HCT116 (cell line): ENCODE measurements at regions not wholly inside any gene's neighbourhood (a gene's known extent, or its start where the extent isn't known, plus 50 kb on each side); places are given as distances from the start of the nearest gene placed in this dataset.
"Not testable (repeated sequence)": the region's sequence is repeated elsewhere in the genome, so short reads cannot be mapped to it uniquely, and the experiment has no call there.

Source experiments
- ATAC-seq: fragments of 200-7000 bp; cut with Tn5 transposase; 2 replicates; pipeline ENCODE4 v1.9.1; 2020; ENCODE audit warnings: mild to moderate bottlenecking, moderate library complexity
- BruUV-seq: library from RNA; stranded (reverse); fragments of 400-500 nt; replicated peaks from 2 replicates; lab custom pipeline; 2021; lab: Mats Ljungman, UMichigan
- CTCF ChIA-PET: fragments of 300-600 bp; sonication (Branson Sonifier 250); formaldehyde crosslinking; loops from one replicate; lab custom pipeline; 2021; ENCODE audit warnings: antibody characterized with exemption; lab: Charles Lee
- POLR2A ChIA-PET: fragments of 300-600, 350-600 bp; sonication (Branson Sonifier 250); formaldehyde crosslinking; loops from one replicate; lab custom pipeline; 2021; ENCODE audit warnings: antibody characterized with exemption; lab: Charles Lee
- RAD21 ChIA-PET, 2 experiments: fragments of 300-600 bp; sonication (Branson Sonifier 250); formaldehyde crosslinking; loops; one replicate each; lab custom pipeline; 2023; ENCODE audit warnings: low total read pairs in 2 of 2; ENCODE audit not compliant: uncharacterized antibody in 2 of 2, unreplicated experiment in 2 of 2, low non-redundant PET in 1 of 2; lab: Charles Lee
- DNase-seq: peaks from one replicate; pipeline ENCODE4 v3.0.0-alpha.2; 2010; ENCODE audit warnings: low read depth, low spot score
- H2AFZ ChIP-seq: fragments of 200-600 bp; shearing (Covaris generic), sonication (generic); 2 replicates; pipeline ENCODE4 v1.6.1; 2017; ENCODE audit warnings: low read depth, mixed run types, mixed read lengths, antibody characterized with exemption, low read length; ENCODE audit not compliant: poor library complexity, severe bottlenecking
- H3K27ac ChIP-seq: 2 replicates; pipeline ENCODE4 v1.5.1; 2012; ENCODE audit warnings: low read depth, low read length
- H3K27me3 ChIP-seq: fragments of 200-600 bp; sonication (generic); 2 replicates; pipeline ENCODE4 v1.6.1; 2016; ENCODE audit warnings: mixed run types, low read length, mixed read lengths; ENCODE audit not compliant: insufficient read depth
- H3K36me3 ChIP-seq, 2 experiments: fragments of 200-500 bp in 1 of 2; fragments of 200-600 bp in 1 of 2; sonication (Bioruptor generic) in 1 of 2; sonication (generic) in 1 of 2; 2 replicates each; pipeline versions ENCODE4 v1.5.1 to v1.6.1; 2014 to 2016; ENCODE audit warnings: low read length in 2 of 2, inconsistent platforms in 1 of 2, mixed read lengths in 1 of 2, mixed run types in 1 of 2; ENCODE audit not compliant: insufficient read depth in 2 of 2, control insufficient read depth in 1 of 2
- H3K4me1 ChIP-seq, 2 experiments: fragments of 200-600 bp in 1 of 2; sonication (generic) in 1 of 2; 2 replicates each; pipeline versions ENCODE4 v1.5.1 to v1.6.1; 2012 to 2017; ENCODE audit warnings: low read length in 2 of 2, inconsistent platforms in 1 of 2, mild to moderate bottlenecking in 1 of 2, mixed read lengths in 1 of 2, mixed run types in 1 of 2, moderate library complexity in 1 of 2; ENCODE audit not compliant: insufficient read depth in 2 of 2, control insufficient read depth in 1 of 2
- H3K4me2 ChIP-seq: fragments of 200-600 bp; sonication (generic); 2 replicates; pipeline ENCODE4 v1.6.1; 2017; ENCODE audit warnings: mixed run types, low read length, mixed read lengths
- H3K4me3 ChIP-seq, 2 experiments: fragments of 200-600 bp in 1 of 2; sonication (generic) in 1 of 2; replicated peaks in 1 of 2; 2 replicates each; pipeline ENCODE4 v1.5.1; 2011 to 2016; ENCODE audit warnings: low read length in 2 of 2, control low read depth in 1 of 2, low read depth in 1 of 2, mild to moderate bottlenecking in 1 of 2, mixed read lengths in 1 of 2, mixed run types in 1 of 2
- H3K79me2 ChIP-seq: fragments of 200-600 bp; sonication (generic); 2 replicates; pipeline ENCODE4 v1.6.1; 2017; ENCODE audit warnings: mild to moderate bottlenecking, mixed run types, low read length, moderate library complexity, mixed read lengths; ENCODE audit not compliant: insufficient read depth
- H3K9ac ChIP-seq: fragments of 200-600 bp; sonication (generic); 2 replicates; pipeline ENCODE4 v1.6.1; 2016; ENCODE audit warnings: low read length, mixed read lengths
- H3K9me2 ChIP-seq: fragments of 200-600 bp; sonication (generic), shearing (Covaris generic); 2 replicates; pipeline ENCODE4 v1.6.1; 2017; ENCODE audit warnings: mixed run types, mild to moderate bottlenecking, moderate library complexity; ENCODE audit not compliant: insufficient read depth
- H3K9me3 ChIP-seq, 2 experiments: fragments of 200-500 bp in 1 of 2; fragments of 200-600 bp in 1 of 2; sonication (Bioruptor generic) in 1 of 2; sonication (generic) in 1 of 2; 2 replicates each; pipeline ENCODE4 v1.6.1; 2014 to 2017; ENCODE audit warnings: low read length in 2 of 2, mixed read lengths in 2 of 2, inconsistent platforms in 1 of 2, low read depth in 1 of 2, mild to moderate bottlenecking in 1 of 2, mixed run types in 1 of 2, moderate library complexity in 1 of 2; ENCODE audit not compliant: control insufficient read depth in 1 of 2, insufficient read depth in 1 of 2
- H4K20me1 ChIP-seq: fragments of 200-600 bp; sonication (generic), shearing (Covaris generic); 2 replicates; pipeline ENCODE4 v1.6.1; 2017; ENCODE audit warnings: mixed run types, mild to moderate bottlenecking, moderate library complexity; ENCODE audit not compliant: insufficient read depth
- ELF1 ChIP-seq: IDR thresholded peaks from 2 replicates; pipeline ENCODE4 v1.6.1; 2012; ENCODE audit warnings: low read depth, borderline replicate concordance
- EZH2 ChIP-seq: fragments of 200-600 bp; sonication (generic); IDR thresholded peaks from 2 replicates; pipeline ENCODE4 v1.6.1; 2017; ENCODE audit warnings: antibody characterized with exemption, mixed run types
- EZH2phosphoT487 ChIP-seq: fragments of 200-600 bp; IDR thresholded peaks from 2 replicates; pipeline ENCODE4 v1.6.1; 2018; ENCODE audit warnings: antibody characterized with exemption, borderline replicate concordance
- JUND ChIP-seq: IDR thresholded peaks from 2 replicates; pipeline ENCODE4 v1.6.1; 2012
- POLR2A ChIP-seq: IDR thresholded peaks from 2 replicates; pipeline ENCODE4 v1.7.0; 2011; ENCODE audit warnings: borderline replicate concordance; ENCODE audit not compliant: insufficient read depth, insufficient read length; ENCODE audit errors: extremely low read depth
- POLR2AphosphoS5 ChIP-seq: IDR thresholded peaks from 2 replicates; pipeline ENCODE4 v1.6.1; 2011; ENCODE audit warnings: mild to moderate bottlenecking, low read depth, low read length, moderate library complexity
- RAD21 ChIP-seq: IDR thresholded peaks from 2 replicates; pipeline ENCODE4 v1.6.1; 2012; ENCODE audit warnings: low read depth, mild to moderate bottlenecking
- YY1 ChIP-seq: IDR thresholded peaks from 2 replicates; pipeline ENCODE4 v1.6.1; 2011; ENCODE audit warnings: low read length, low read depth, moderate library complexity, mild to moderate bottlenecking; ENCODE audit not compliant: insufficient replicate concordance; ENCODE audit errors: extremely low read depth
- ZFX ChIP-seq: fragments of 450-650 bp; IDR thresholded peaks from 2 replicates; pipeline ENCODE4 v1.6.1; 2017
- intact Hi-C: fragments of 100-400 bp; cut with micrococcal nuclease; formaldehyde crosslinking; loops from 2 replicates; pipeline ENCODE4 v1.10.0; 2022
- TF ChIP-seq, protein P1 (sequence below), 3 experiments: fragments of 200-600 bp in 1 of 3; sonication (generic) in 1 of 3; IDR thresholded peaks in 2 of 3; conservative IDR thresholded peaks in 1 of 3; 2 replicates each; pipeline ENCODE4 v1.5.1; 2012 to 2017; ENCODE audit warnings: low read depth in 2 of 3, low read length in 2 of 3, antibody characterized with exemption in 1 of 3, borderline replicate concordance in 1 of 3, control low read depth in 1 of 3, mild to moderate bottlenecking in 1 of 3, mixed read lengths in 1 of 3, mixed run types in 1 of 3, moderate library complexity in 1 of 3; ENCODE audit not compliant: insufficient read depth in 1 of 3
- TF ChIP-seq, protein P2 (sequence below): IDR thresholded peaks from 2 replicates; pipeline ENCODE4 v1.6.1; 2012; ENCODE audit warnings: low read depth
- TF ChIP-seq, protein P3 (sequence below): IDR thresholded peaks from 2 replicates; pipeline ENCODE4 v1.6.1; 2011; ENCODE audit warnings: mild to moderate bottlenecking, low read length, moderate library complexity; ENCODE audit not compliant: insufficient replicate concordance; ENCODE audit errors: extremely low read depth

DNA sequence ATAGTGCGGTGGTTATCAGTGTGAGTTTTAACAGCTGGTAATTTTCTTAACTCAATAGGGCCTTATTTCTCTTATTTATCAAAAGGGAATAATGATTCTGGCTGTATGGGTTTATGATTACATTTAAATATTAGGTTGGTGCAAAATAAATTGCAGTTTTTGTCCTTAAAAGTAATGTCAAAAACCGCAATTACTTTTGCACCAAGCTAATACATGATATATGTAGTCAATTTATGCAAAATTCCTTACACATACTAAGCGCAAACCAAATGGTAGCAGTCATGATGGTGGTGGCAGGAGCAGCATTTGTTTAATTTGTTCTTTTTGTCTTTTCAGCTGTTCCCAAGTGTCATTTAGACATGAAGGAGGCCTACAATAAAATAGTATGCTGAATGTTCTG, 1777.1 kb downstream of the OLFM4 start:
- no peak overlapping the region for H2AFZ ChIP-seq
- H3K79me2 ChIP-seq, result no peaks in the 10 kb centered on the region
- ATAC-seq (no peak), DNase-seq (no peak)
- H3K4me2 ChIP-seq, result no peak overlapping the region
- RAD21 ChIA-PET, result no interaction called here
- no peak overlapping the region for H3K27ac ChIP-seq
- no peaks in the 10 kb centered on the region for H3K36me3 ChIP-seq
- peaks cover 8 to 30% of the 10 kb centered on the region in 2 experiments; a peak in 3 of 4 replicates for H3K9me3 ChIP-seq
- TF ChIP-seq EZH2 (no peak), POLR2AphosphoS5 (no peak), EZH2phosphoT487 (no peak), YY1 (no peak), ZFX (no peak), JUND (no peak), RAD21 (no peak), ELF1 (no peak), POLR2A (no peak)
- TF ChIP-seq, protein P1, sequence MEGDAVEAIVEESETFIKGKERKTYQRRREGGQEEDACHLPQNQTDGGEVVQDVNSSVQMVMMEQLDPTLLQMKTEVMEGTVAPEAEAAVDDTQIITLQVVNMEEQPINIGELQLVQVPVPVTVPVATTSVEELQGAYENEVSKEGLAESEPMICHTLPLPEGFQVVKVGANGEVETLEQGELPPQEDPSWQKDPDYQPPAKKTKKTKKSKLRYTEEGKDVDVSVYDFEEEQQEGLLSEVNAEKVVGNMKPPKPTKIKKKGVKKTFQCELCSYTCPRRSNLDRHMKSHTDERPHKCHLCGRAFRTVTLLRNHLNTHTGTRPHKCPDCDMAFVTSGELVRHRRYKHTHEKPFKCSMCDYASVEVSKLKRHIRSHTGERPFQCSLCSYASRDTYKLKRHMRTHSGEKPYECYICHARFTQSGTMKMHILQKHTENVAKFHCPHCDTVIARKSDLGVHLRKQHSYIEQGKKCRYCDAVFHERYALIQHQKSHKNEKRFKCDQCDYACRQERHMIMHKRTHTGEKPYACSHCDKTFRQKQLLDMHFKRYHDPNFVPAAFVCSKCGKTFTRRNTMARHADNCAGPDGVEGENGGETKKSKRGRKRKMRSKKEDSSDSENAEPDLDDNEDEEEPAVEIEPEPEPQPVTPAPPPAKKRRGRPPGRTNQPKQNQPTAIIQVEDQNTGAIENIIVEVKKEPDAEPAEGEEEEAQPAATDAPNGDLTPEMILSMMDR (IDR thresholded peaks at IDR 0.05 in 2 of 3, conservative IDR thresholded peaks at IDR 0.05 in 1 of 3; ENCODE audit: borderline replicate concordance in 1 of 3, insufficient read depth in 1 of 3, low read depth in 2 of 3, low read length in 2 of 3), result no peak
- TF ChIP-seq, protein P2, sequence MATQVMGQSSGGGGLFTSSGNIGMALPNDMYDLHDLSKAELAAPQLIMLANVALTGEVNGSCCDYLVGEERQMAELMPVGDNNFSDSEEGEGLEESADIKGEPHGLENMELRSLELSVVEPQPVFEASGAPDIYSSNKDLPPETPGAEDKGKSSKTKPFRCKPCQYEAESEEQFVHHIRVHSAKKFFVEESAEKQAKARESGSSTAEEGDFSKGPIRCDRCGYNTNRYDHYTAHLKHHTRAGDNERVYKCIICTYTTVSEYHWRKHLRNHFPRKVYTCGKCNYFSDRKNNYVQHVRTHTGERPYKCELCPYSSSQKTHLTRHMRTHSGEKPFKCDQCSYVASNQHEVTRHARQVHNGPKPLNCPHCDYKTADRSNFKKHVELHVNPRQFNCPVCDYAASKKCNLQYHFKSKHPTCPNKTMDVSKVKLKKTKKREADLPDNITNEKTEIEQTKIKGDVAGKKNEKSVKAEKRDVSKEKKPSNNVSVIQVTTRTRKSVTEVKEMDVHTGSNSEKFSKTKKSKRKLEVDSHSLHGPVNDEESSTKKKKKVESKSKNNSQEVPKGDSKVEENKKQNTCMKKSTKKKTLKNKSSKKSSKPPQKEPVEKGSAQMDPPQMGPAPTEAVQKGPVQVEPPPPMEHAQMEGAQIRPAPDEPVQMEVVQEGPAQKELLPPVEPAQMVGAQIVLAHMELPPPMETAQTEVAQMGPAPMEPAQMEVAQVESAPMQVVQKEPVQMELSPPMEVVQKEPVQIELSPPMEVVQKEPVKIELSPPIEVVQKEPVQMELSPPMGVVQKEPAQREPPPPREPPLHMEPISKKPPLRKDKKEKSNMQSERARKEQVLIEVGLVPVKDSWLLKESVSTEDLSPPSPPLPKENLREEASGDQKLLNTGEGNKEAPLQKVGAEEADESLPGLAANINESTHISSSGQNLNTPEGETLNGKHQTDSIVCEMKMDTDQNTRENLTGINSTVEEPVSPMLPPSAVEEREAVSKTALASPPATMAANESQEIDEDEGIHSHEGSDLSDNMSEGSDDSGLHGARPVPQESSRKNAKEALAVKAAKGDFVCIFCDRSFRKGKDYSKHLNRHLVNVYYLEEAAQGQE, result no peak
- TF ChIP-seq, protein P3, sequence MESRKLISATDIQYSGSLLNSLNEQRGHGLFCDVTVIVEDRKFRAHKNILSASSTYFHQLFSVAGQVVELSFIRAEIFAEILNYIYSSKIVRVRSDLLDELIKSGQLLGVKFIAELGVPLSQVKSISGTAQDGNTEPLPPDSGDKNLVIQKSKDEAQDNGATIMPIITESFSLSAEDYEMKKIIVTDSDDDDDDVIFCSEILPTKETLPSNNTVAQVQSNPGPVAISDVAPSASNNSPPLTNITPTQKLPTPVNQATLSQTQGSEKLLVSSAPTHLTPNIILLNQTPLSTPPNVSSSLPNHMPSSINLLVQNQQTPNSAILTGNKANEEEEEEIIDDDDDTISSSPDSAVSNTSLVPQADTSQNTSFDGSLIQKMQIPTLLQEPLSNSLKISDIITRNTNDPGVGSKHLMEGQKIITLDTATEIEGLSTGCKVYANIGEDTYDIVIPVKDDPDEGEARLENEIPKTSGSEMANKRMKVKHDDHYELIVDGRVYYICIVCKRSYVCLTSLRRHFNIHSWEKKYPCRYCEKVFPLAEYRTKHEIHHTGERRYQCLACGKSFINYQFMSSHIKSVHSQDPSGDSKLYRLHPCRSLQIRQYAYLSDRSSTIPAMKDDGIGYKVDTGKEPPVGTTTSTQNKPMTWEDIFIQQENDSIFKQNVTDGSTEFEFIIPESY, result no peak
- no peaks in the 10 kb centered on the region for H3K27me3 ChIP-seq
- no TSS peak for BruUV-seq
- no peak overlapping the region for H3K4me3 ChIP-seq
- H4K20me1 ChIP-seq, result no peaks in the 10 kb centered on the region; the same call in 1 of the 2 replicates
- intact Hi-C loops, result no loop called here
- H3K4me1 ChIP-seq, result no peaks in the 10 kb centered on the region
- POLR2A ChIA-PET, result no interaction called here
- no peak overlapping the region for H3K9ac ChIP-seq
- CTCF ChIA-PET, result no interaction called here
- no peaks in the 10 kb centered on the region for H3K9me2 ChIP-seq

DNA sequence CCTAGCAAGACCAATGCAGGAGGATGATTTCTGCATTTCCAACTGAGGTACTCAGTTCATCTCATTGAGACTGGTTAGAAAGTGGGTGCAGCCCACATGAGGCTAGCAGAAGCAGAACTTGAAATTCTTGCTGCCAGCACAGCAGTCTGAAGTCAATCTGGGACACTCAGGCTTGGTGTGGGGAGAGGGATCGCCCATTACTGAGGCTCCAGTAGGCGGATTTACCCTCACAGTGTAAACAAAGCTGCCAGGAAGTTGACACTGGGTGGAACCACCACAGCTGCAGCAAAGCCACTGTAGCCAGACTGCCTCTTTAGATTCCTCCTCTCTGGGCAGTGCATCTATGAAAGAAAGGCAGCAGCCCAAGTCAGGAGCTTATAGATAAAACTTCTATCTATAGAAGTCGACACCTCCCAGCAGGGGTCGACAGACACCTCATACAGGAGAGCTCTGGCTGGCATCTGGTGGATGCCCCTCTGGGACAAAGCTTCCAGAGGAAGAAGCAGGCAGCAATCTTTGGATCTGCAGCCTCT, 1793.4 kb downstream of the OLFM4 start:
- CTCF ChIA-PET, H3K27ac ChIP-seq, H3K27me3 ChIP-seq, H3K79me2 ChIP-seq, intact Hi-C loops, H3K36me3 ChIP-seq, RAD21 ChIA-PET, BruUV-seq, H4K20me1 ChIP-seq, H3K4me1 ChIP-seq, POLR2A ChIA-PET, H3K4me2 ChIP-seq, H3K9ac ChIP-seq, DNase-seq, ATAC-seq, H3K9me2 ChIP-seq, H3K4me3 ChIP-seq, H2AFZ ChIP-seq: not testable (repeated sequence)
- peaks cover 12 to 15% of the 10 kb centered on the region in 2 experiments; a peak in 2 of 4 replicates for H3K9me3 ChIP-seq
